HG03432 (cell line): ENCODE measurements at regions not wholly inside any gene's neighbourhood (a gene's known extent, or its start where the extent isn't known, plus 50 kb on each side); places are given as distances from the start of the nearest gene placed in this dataset.
"Not testable (repeated sequence)": the region's sequence is repeated elsewhere in the genome, so short reads cannot be mapped to it uniquely, and the experiment has no call there.

Experiments used
- ATAC-seq: cut with Tn5 transposase; IDR thresholded peaks from one replicate; pipeline ENCODE4 v1.9.1; 2021; ENCODE audit warnings: mild to moderate bottlenecking, moderate library complexity; ENCODE audit not compliant: unreplicated experiment

- no peak for ATAC-seq
Measured at GRCh38 chr5:124961521-124961920, 215.1 kb upstream of the ZNF608 start.

- no peak for ATAC-seq
Measured at GRCh38 chr5:124962111-124962510, 215.7 kb upstream of the ZNF608 start.

- ATAC-seq = no peak
Measured at GRCh38 chr5:124962735-124963134, 216.3 kb upstream of the ZNF608 start.

- no peak for ATAC-seq
Measured at GRCh38 chr5:124963236-124963919, 216.9 kb upstream of the ZNF608 start.

- ATAC-seq = not testable (repeated sequence)
Measured at GRCh38 chr5:124966741-124967140, 220.3 kb upstream of the ZNF608 start.

DNA sequence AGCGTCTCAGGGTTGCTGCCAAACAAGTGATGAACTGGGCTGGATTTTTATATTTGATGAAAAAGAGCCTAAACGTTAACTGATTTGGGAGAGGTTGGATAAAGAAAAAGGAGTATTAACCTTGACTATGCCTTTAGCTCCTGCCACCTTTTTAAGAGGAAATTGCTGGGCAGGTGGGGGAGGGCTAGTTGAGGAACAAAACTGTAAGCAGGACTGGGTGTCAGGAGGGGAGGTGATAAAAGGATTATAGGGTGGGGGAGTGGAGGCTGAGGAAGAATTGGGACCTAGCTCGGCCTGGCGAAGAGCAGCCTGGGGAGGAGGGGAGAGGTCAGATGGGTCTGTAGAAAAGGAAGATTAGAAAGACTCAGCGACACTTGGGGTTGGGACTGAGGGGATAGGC lies 223.9 kb upstream of the ZNF608 start:
- ATAC-seq = not testable (repeated sequence)

GRCh38 chr5:124972703-124973102 lies 226.3 kb upstream of the ZNF608 start:
- ATAC-seq = no peak

DNA sequence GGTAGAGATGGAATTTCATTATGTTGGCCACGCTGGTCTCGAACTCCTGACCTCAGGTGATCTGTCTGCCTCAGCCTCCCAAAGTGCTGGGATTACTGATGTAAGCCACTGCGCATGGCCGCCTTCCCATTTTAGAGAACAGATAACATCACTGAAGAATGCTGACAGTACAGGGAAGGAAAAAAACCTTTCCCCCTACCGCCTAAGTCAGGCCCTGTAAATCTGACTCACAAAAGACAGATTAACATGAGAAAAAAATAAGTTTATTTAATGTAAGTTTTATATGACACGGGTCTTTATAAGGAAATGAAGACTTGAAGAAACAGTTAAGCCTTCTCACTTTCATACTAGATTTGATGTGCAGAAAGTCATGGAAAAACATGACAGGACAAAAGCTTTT lies 227.2 kb upstream of the ZNF608 start:
- ATAC-seq = no peak

DNA sequence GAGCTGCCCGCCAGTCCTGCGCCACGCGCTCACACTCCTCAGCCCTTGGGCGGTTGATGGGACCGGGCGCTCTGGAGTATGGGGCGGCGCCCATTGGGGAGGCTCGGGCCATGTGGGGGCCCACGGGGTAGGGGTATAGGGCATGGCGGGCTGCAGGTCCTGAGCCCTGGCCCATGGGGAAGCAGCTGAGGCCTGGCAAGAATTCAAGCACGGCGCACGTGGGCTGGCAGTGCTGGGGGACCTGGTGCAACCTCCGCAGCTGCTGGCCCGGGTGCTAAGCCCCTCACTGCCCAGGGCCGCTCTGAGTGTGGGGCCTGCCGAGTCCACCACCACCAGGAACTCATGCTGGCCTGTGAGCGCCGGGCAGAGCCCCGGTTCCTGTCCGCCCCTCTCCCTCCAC lies 229.6 kb upstream of the ZNF608 start:
- ATAC-seq = no peak

DNA sequence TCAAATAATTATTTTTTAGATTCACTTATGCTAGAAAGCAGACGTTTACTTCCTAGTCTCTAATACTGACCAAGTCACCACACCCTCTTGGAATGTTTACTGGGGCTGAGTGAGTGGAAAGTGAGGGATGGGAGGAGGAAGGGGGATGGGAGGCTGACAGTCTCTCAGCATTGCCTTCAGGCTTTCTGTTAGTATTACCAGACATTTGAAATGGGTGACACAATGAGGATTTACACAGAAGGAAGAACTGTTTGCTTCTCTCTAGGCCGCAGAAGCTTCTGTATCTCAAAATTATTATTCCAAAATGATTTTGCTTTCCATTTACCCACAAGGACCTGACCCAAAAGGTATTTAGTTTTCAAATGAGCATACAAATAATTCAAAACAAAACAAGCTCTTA lies 232.8 kb upstream of the ZNF608 start:
- ATAC-seq = no peak

DNA sequence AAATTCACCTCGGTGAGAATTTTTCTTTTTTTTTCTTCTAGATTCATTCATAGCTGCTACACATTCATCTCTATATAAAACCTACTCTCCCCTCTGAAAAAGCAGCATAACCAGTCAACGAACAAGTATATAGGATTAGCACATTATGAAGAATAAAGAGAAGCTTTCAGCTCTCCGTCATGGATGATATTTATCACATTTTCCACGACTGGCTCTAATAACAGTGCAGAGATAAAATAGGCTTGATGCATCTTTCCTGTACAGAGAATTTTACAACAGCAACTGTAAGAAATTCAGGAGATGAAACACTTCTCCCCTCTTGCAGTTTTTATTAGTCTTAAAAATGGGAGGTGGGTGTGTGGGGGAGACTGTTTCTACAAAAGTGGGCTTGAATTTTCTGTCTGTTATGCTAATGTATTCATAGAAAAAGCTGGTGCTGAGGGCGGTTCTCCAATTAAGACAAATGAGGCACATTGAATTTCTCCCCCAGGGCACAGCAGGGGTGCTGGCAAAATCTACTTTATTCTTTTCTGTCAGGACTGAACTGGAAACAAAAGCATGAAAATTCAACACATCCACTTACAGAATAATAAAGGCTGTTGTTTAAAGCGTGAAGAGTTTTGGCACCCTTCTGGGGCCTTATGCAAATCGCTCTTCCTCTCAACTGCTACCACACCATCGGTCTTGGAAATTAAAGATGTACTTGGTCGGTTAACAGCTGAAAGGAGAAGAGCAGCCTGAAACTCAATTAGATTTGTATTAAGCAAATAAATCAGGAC lies 233.9 kb upstream of the ZNF608 start:
- ATAC-seq = peak; percentile 97

GRCh38 chr5:124981901-124982300 lies 235.5 kb upstream of the ZNF608 start:
- no peak for ATAC-seq

- ATAC-seq = no peak
Measured at GRCh38 chr5:124986170-124986569, 239.7 kb upstream of the ZNF608 start.

DNA sequence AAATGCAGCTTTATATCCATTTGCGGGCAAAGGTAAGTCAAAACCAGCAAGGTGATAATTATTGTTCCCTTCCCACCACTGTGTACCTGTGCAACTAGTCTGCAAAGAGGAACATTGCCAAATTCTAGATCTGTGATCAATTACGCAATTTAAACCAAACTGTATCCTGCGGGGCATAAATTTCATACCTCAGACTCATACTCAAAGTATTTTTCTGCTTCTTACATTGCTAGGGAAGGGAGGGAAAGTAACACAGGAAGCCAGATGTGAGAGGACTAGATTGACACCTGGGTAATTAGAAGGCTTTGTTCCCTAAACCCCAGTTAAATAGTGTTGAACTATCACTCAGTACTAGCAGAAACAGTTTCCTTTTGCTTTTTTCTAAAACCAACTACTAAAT lies 240.2 kb upstream of the ZNF608 start:
- no peak for ATAC-seq

DNA sequence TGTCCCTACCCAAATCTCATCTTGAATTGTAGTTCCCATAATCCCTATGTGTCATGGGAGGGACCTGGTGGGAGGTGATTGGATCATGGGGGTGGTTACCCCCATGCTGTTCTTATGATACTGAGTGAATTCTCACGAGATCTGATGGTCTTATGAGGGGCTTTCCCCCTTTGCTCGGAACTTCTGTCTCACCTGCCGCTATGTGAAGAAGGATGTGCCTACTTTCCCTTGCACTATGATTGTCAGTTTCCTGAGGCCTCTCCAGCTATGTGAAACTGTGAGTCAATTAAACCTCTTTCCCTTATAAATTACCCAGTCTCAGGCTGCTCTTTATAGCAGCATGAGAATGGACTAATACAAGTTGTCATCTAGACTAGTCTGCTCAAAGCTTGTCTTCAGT lies 241.3 kb upstream of the ZNF608 start:
- not testable (repeated sequence) for ATAC-seq

DNA sequence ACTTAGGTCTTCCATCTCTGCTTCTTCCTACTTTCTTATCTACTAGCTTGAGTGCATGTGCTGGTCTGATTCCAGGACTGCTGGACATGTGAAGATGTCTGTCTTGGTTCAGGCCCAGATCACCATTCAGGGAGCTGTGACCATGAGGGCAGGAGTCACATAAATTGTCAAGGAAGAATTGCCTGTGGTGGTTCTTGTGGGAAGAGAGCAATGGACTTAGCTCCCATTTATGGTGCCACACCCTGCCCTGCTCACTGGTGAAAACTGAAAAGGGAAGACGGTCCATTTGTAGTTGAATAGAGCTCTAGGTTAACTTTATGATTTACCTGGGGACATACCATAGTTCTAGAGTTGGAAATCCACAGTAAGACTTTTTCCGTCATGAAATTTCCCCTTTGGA lies 244.3 kb upstream of the ZNF608 start:
- ATAC-seq = no peak

- no peak for ATAC-seq
Measured at GRCh38 chr5:124995421-124995820, 249.0 kb upstream of the ZNF608 start.

DNA sequence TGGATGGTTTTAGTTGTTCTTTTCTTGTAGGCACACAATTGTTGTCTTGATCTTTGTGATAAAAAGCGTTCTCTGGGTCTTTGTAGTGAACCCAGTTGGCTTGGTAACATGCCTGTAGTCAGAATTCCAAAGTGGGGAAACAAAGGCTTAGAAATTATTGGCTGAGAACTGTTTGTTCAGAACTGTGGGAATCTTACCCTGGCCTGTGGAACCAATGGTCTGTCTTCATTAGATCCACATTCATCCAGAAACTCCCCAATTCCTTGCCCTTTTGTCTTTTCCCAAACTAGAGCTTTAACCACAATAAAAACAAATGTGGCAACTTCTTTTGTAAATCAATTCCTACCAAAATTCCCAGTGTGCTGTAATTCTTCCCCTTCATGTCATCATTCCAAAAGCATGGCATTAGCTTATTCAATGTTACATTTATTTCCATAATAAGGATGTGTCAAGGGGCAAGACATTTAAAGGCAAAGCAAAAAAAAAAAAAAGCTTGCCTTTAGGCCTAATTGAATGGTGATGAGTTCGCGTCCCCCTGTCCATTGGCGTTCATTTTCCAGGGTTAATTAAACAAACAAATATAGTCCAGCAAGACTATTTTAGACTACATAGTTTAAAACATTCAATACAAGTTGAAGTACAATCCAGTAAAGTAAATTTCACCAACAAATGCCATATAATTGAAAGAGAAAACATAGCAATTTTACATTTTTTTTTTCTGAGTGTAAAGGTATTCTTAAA lies 249.8 kb upstream of the ZNF608 start:
- ATAC-seq = no peak

DNA sequence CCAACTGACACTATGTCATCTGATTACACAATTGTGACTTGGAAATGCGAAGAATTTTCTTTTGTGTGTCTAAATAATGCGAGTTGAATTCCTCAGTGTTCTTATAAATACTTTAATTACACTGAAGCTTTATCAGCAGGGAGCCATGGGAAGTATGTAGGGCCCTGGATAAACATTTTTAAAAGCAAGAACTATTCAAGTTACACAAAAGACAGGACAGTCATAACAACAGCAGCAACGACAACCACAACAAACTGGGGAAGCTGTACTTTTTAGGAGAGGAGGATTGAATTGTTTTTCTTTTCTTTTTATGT lies 250.3 kb upstream of the ZNF608 start:
- ATAC-seq = no peak

DNA sequence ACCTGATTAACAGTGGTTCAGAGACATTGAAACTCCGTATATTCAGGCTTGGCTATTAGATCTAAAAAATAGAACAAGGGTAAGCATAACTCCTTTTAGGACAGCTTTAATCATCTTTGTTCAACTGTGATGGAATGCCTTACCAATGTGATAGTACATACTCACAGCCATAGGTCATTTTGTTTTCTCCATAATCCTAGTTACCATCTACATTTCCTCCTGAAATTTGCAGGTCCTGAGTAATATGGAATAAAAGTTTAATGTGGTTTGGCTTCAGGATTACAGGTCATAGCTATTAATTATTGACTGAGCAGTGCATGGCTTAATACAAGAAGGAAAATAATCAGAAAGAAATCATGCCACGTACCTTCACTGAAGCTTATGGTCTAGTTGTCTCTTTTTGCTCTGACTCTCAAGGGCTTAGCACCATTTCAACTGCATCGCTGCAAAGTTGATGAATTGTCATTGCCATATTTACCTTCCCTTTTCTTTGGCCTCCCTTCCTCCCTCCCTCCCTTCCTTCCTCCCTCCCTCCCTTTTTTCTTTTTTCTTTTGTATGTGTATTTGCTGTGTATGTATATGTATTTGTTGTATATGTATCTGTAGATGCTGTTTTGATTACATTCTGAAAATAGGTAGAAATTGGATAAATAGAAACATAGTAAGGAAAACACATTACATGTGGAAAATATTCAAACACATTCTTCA lies 250.9 kb upstream of the ZNF608 start:
- no peak for ATAC-seq

DNA sequence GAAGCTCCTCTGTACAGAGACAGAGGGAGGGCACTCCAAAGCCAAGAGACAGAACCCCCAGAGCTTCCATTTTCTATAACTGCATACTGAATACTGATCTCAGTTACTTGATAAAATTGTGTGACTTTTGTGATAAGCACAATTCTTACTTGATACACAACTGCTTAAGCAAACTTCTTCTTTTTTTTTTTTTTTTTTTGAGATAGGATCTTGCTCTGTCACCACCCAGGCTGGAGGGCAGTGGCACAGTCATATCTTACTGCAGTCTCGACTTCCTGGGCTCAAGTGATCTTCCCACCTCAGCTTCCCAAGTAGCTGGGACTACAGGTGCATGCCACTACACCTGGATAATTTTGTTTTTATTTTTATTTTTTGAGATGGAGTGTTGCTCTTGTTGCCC lies 252.1 kb upstream of the ZNF608 start:
- ATAC-seq = no peak
